ENCODE measurements at regions not wholly inside any gene's neighbourhood (a gene's known extent, or its start where the extent isn't known, plus 50 kb on each side); places are given as distances from the start of the nearest gene placed in this dataset.

DNA sequence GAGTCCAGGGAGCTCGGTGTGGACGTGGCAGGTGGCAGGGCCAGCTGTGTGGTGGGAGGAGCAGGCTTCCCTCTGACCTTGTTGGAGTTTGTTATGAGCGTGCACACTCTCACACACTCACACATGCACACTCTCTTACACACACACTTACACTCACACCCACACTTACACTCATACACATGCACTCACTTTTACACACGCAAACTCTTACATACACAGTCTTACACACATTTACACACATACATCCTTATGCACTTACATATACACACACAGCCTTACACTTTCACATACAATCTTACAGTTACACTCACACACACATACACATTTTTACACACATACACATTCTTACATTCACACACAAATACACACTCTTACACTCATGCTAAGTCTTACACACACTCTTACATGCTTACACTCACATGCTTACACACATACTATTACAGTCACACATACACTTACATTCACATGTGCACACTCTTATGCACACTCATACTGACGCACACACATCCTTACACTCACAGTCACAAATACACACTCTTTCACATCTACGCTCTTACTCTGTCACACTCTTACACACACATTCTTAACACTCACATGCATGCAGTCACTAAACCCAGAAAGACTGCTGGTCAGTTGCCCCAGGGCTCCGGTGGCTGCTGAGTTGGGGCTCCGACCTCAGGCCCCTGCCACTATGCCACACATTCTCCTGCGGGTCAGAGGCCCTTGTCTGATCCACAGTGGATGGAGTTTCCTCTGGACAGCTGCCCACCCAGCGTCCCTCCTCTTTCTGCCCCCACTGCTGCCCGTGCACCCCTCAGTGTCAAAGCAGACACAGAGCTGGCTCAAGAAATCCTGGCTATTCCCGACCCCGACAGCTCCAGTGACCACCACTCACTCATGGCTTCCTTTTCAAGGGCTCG, 95.8 kb downstream of the ADRA2C start:
- no peak for TF ChIP-seq MEF2A (IDR thresholded peaks at IDR 0.05; ENCODE audit: borderline replicate concordance, low read depth)
- TF ChIP-seq, protein P1, sequence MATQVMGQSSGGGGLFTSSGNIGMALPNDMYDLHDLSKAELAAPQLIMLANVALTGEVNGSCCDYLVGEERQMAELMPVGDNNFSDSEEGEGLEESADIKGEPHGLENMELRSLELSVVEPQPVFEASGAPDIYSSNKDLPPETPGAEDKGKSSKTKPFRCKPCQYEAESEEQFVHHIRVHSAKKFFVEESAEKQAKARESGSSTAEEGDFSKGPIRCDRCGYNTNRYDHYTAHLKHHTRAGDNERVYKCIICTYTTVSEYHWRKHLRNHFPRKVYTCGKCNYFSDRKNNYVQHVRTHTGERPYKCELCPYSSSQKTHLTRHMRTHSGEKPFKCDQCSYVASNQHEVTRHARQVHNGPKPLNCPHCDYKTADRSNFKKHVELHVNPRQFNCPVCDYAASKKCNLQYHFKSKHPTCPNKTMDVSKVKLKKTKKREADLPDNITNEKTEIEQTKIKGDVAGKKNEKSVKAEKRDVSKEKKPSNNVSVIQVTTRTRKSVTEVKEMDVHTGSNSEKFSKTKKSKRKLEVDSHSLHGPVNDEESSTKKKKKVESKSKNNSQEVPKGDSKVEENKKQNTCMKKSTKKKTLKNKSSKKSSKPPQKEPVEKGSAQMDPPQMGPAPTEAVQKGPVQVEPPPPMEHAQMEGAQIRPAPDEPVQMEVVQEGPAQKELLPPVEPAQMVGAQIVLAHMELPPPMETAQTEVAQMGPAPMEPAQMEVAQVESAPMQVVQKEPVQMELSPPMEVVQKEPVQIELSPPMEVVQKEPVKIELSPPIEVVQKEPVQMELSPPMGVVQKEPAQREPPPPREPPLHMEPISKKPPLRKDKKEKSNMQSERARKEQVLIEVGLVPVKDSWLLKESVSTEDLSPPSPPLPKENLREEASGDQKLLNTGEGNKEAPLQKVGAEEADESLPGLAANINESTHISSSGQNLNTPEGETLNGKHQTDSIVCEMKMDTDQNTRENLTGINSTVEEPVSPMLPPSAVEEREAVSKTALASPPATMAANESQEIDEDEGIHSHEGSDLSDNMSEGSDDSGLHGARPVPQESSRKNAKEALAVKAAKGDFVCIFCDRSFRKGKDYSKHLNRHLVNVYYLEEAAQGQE (IDR thresholded peaks at IDR 0.05; ENCODE audit: low read depth, low read length): no peak
- TF ChIP-seq TCF12 (IDR thresholded peaks at IDR 0.05): no peak
- TF ChIP-seq POLR2AphosphoS5 (IDR thresholded peaks at IDR 0.05; ENCODE audit: low read depth, low read length): no peak
- TF ChIP-seq, protein P2, sequence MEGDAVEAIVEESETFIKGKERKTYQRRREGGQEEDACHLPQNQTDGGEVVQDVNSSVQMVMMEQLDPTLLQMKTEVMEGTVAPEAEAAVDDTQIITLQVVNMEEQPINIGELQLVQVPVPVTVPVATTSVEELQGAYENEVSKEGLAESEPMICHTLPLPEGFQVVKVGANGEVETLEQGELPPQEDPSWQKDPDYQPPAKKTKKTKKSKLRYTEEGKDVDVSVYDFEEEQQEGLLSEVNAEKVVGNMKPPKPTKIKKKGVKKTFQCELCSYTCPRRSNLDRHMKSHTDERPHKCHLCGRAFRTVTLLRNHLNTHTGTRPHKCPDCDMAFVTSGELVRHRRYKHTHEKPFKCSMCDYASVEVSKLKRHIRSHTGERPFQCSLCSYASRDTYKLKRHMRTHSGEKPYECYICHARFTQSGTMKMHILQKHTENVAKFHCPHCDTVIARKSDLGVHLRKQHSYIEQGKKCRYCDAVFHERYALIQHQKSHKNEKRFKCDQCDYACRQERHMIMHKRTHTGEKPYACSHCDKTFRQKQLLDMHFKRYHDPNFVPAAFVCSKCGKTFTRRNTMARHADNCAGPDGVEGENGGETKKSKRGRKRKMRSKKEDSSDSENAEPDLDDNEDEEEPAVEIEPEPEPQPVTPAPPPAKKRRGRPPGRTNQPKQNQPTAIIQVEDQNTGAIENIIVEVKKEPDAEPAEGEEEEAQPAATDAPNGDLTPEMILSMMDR (IDR thresholded peaks at IDR 0.05): no peak
- no peak for TF ChIP-seq RXRA (IDR thresholded peaks at IDR 0.05; ENCODE audit: borderline replicate concordance, low read depth)
- no peak for TF ChIP-seq GABPA (IDR thresholded peaks at IDR 0.05; ENCODE audit: low read depth)
- TF ChIP-seq EZH2phosphoT487 (IDR thresholded peaks at IDR 0.05; ENCODE audit: borderline replicate concordance, low read depth): no peak
- TF ChIP-seq RCOR1 (IDR thresholded peaks at IDR 0.05; ENCODE audit: low read length): no peak
- TF ChIP-seq CHD2 (IDR thresholded peaks at IDR 0.05; ENCODE audit: low read length, partially characterized antibody): no peak
- TF ChIP-seq, protein P3, sequence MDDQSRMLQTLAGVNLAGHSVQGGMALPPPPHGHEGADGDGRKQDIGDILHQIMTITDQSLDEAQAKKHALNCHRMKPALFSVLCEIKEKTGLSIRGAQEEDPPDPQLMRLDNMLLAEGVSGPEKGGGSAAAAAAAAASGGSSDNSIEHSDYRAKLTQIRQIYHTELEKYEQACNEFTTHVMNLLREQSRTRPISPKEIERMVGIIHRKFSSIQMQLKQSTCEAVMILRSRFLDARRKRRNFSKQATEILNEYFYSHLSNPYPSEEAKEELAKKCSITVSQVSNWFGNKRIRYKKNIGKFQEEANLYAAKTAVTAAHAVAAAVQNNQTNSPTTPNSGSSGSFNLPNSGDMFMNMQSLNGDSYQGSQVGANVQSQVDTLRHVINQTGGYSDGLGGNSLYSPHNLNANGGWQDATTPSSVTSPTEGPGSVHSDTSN (IDR thresholded peaks at IDR 0.05): no peak
